HG03103 (cell line): ENCODE measurements at regions not wholly inside any gene's neighbourhood (a gene's known extent, or its start where the extent isn't known, plus 50 kb on each side); places are given as distances from the start of the nearest gene placed in this dataset.

ENCODE experiments used
- ATAC-seq: cut with Tn5 transposase; IDR thresholded peaks from one replicate; pipeline ENCODE4 v1.9.1; 2021; ENCODE audit warnings: low read depth; ENCODE audit not compliant: unreplicated experiment

DNA sequence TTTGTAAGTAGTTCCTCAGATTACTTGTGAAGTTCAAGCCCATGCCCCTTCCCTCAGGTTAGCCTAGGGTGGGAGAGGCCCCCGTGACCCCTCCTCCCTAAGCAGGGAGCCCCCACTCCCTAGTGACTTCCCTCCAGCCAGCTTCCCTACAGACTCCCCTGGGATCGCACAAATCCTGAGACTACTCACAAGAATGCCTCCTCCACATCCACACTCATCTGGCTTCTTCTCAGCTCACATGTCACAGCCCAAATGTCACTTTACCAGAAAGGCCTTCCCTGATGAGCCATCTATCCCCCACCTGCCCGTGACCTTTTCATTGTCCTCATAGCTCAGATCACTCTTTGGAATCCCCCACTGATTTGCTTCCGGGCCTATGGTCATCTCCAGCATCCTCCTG lies 96.7 kb upstream of the ARAP3 start:
- no peak for ATAC-seq

DNA sequence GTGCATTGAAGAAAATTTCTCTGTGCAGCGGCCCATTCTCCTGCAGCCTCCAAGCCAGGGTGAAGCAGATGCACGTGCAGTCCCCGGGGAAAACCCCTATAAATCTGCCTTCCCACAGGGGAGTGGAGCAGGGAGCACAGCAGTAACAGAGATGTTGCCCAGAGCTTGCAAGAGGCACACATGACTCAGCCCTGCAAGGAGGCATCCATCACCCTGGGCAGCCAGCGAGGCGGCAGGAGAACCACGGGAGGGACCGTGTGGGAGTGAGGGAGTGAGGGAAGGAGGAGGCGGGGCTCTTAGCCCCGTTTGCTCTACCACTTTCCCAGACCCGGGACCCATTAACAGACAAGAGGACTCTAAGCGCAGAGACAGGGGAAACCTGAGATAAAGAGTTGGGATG lies 96.2 kb upstream of the ARAP3 start:
- no peak for ATAC-seq

DNA sequence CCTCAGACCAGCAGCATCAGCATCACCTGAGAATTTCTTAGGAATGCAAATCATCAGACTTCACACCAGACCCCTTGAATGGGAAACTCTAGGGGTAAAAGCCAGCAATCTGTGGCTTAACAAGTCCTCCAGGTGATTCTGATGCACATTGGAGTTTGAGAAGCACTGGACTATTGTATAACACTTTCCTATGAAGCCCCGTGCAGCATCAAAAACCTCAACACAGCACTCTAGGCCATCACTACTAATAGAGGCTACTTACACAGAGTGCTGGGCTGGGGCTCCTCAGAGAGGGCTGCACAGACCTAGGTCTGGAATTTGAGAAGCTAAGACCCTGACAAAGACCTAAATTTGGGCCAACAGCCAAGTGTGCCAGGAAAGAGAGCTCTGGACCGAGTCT lies 95.7 kb upstream of the ARAP3 start:
- ATAC-seq, result no peak

DNA sequence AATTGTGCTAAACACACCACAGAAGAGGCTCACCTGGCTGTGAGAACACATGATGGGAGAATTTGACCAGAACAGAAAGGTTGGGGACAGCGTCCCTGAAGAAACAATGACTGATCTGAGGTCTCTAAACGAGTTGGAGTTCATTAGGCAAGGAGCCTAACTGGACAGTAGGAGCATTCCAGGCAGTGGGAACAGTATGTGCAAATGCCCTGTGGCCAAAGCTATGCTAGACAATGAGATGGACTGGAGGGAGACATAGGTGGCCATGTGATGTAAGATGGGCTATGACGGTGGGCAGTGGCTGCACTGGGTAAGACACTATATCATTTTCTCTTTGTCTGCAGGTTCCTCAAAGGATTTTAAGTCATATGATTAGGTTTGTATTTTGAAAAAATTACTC lies 95.1 kb upstream of the ARAP3 start:
- no peak for ATAC-seq

DNA sequence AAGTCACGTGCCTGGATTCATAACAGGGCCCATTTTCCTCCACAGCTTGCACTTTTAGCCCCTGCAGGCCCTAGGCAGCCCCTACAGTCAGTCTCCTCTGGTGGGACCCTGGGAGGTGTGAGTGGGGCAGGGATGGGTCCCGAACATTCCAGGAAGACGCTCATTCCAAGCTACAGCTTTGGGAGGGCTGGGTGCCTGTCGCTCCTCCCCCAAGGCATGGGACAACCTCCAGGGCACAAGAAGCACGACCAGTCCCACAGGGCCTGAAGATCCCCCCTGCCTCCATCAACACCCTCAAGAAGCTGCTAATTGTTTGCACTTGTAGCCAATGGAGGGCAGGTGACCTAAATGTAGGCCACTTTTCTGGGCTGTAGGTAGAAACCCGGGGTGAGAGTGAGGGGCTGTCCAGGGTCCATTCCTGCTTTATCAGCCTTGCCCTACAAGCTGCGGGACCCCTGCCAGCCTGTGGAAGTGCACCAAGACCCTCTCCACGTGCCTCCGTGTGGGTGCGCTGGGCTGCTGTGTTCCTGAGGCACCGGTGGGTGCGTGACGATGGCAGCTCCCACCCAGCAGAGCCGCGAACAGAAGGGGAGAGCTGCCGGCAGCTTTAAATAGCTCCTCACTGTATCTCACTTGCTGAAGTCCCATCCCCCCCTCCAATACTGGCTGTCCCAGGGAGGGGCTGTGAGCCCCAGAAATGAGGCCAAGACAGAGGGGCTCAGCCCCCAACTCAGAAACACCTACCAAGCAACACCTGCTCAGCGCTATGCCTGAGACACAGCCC lies 91.9 kb upstream of the ARAP3 start:
- no peak for ATAC-seq

DNA sequence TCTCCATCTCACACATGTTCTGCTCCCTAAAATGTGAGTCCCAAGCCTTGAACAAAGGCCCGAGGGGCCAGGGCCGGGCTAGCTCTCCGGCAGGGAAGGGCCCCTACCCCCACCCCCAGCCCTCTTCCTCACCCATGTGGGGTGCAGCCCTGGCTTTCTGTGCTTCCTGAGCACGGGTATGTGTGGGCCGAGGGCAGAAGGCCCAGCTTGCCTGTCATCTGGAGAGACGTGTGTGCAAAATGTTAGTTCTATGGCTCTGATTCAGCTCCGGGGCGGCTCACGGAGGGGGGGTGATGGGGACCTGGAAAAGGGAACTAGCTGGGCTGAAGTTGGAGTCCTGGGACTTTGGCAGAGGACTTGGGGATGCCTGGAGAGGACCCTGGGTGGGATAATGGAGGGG lies 90.3 kb upstream of the ARAP3 start:
- ATAC-seq, result no peak

DNA sequence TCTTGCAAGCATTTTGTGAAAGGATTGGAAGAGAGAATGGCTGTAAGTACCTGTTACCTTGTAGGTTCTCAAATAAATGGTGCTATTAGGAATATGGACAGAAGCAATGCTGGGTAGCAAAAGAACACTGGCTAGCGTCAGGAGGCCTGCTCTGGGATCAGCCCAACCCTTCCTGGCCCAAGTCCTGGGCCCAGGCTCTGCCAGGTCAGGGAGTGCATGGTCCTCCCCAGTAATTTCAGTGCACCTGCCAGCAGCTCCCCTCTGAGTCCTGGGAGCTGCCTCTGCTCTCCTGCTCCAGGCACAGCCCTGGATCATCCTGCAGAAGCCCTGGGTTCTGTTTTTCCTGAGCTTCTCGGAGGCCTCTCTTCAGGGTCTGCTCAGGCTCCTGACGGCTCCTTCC lies 89.5 kb upstream of the ARAP3 start:
- ATAC-seq, result no peak

DNA sequence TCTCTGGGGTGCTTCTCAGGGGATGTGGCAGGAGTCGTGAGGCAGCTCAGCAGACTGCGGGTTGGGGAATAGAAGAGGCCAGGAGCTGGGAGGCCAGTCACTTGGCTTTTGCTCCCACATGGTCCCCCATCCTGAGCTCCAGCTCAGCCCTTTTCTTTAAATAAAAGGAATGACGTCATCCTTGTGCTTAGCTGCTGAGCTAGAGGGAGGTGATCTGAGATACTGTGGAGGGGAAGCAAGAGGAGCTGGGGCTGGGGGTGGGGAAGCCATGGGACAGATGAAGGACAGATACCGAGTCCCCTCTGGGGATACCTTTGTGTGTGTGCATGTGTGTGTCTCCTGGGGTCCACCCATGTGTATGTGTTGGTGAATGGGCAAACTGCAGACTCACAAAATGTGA lies 89.0 kb upstream of the ARAP3 start:
- no peak for ATAC-seq

DNA sequence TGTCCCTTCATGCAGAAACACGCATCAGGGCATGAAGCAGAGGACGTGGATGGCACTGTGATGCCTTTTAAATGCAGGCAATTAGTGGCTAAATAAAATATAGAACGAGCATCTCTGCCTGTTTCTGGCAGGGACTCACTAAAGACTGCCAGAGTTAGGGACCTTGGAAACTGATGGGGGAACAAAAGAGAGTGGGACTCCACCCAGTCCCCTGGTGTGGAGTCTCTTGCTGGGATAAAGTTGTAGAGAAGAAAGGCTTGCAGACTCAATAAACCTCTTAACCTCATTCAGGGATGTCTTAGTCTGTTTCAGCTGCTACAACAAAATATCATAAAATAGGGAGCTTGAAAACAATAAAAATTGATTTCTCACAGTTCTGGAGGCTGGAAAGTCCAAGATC lies 87.6 kb upstream of the ARAP3 start:
- no peak for ATAC-seq

DNA sequence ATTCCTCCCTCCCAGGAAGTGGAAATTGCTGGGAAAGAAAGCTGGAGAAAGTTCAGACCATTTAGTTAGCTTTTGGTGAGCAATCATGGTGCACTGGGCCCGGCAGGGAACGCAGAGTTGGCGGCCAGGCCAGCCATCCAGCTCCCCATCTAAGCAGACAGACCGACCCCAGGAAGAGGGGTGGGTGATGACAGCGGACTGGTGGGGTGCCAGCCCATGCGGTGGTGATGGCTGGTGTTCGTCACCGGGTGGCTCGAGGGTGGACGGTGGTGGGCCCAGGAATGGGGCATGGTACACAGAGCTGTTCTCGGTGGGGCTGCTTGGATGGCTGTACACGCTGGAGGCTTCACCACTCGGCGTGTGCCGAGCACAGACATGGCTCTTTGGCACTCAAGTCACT lies 85.6 kb upstream of the ARAP3 start:
- ATAC-seq, result no peak

DNA sequence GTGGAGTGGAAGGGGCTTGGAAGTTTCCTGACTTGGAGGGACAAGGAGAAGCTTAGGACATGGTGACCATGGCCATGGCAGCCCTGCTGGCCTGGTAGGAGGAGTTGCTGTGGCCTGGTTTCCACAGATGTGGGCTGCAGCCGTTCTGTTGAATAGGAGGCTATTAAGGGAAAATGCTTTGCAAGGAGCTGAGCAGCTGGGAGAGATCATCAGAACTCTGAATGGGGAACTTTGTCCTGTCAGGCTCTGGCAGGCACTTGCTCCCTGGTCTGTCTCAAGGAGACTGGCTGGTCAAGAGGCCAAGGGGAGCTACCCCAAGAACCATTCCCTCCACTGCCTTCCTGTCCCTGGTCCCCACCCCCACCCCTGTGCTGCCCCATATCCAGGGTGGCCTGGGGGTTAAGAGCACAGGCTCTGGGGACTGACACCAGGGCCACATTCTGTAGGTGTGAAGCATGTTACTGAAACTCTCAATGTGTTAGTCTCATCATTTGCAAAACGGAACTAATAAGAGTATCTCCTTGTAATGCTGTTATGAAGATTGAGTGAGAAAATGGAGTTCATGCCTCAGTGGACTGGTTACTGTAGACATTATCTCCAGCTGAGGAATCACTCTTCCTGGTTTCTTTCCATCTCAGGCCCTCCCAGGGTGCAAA lies 84.0 kb upstream of the ARAP3 start:
- no peak for ATAC-seq

DNA sequence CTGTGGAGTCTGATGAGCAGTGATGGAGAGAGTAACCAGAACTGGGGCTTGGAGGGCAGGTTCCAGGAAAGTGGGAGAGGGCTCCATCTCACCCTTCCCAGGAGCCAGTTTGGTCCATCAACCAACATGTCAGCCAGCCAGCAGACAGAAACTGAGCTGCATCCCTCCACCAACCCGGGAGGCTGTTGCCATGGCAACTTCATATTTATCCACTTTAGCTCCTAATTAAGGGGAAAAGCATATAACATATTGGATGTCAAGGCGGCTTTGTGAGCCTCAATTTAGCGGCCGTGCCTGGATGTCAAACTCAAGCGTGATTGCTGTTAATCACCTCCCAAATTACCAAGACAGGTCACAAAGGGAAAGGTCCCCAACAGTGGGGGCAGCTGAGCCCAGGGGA lies 81.5 kb upstream of the ARAP3 start:
- ATAC-seq, result no peak

DNA sequence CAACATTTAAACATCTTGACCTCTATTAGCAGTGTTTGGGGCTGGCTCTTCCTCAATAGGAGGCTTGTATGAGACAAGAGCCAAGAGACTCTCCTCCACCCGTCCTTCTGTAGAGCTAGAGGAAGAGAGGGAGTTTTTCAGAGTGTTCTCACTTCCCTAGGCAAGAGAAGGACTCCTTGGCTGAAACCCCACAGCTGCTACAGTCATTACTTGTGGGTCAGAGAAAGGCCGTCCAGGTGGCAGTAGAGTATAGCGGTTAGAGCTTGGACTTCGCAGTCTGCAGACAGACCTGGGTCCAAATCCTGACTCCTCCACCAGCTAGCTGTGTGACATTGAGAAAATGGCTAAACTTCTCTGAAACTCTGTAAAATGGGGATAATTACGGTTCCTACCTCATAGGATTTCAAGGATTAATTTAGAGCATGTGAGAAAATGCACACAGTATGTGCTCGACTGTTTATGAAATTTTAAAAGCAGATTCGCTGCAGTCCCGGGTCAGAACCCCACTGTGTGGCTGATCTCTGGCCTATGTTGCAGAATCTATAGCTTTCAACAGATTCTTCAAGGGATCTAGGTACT lies 80.8 kb upstream of the ARAP3 start:
- ATAC-seq, result no peak

DNA sequence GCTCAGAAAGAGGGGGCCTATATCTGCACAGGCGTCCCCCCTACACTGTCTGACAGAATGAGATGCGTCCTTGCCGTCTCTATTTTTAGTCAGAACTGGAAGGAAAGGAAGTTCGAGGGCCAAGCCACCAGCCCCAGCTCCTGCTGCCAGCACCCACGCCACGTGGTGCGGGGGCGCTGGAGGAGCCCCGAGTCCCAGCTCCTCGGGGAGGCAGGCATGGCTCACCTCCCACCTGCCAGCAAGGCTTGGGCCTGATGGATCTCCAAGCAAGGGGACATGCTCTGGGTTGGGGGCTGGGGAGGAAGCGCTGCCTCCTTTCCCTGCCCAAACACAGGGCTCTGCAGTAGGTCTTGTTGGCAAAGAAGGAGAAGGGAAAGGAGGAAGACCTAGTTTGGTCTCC lies 80.3 kb upstream of the ARAP3 start:
- no peak for ATAC-seq

DNA sequence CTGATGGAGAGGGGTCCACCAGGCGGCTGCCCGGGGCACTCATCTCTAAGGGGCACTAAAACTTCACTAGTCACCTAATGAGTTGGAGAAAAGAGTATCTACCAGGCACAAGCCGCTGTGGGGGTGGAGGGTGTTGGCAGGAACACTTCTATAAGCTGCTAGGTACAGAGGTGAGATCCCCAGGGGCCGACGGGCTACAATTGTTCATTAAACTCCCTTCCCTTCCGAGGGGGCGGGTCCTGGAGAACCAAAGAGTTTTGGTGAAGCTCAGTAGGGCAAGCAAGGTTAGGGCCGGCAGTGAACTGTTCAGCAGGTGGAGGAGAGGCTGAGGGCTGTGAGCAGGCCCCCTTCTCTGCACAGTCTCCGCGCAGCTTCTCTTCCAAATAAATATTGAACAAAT lies 78.7 kb upstream of the ARAP3 start:
- no peak for ATAC-seq

DNA sequence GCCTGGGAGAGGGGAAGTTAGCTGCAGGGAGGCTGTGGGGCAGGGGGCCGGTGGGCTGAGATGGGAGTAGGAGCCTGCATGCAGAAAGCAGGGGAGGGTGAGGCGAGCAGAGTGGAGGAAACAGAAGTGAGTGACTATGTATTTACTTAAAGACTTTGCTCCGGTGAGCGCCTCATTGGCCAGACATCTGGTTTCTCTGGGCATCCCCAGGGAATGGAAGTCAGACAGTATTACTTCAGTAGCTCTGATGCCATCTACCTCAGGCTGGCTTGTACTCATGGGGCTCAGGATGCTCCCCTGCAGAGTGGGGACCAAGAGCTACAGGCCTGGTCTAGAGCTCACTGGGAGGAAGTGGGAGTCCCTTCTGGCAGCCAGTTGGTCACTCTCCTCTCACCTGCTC lies 78.2 kb upstream of the ARAP3 start:
- ATAC-seq, result no peak

DNA sequence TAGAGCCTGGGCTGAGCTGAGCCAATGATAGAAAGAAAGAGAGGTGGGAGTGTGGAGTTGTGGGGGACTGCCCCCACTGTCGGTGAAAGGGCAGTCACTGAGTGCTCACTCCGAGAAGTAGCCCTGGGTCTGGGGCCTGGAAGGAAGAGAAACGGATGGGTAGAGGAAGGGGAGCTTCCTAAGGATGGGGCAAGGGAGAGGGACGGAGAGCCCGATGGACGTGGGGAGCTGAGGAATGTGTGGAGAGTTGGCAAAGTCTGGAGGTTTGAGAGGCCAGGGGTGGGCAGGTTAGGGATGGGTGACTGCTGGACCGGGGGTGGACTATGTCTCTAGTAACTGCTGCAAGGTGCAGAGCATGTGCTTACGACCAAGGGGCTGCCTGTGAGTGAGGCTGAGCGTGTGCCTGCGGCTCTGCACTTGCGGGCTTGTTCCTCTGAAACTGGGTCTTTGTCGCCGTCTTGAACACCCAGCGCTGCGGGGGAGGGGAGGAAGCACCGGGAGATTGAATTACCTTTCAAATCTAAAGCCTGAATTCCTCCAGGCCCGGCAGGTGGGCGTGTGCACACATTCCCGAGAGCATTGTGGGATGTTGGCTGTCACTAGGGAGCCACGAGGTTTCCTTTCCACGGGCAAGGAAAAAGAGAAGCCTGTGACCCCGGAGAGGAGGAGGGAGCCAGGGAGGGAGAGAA lies 76.4 kb upstream of the ARAP3 start:
- ATAC-seq, result no peak

DNA sequence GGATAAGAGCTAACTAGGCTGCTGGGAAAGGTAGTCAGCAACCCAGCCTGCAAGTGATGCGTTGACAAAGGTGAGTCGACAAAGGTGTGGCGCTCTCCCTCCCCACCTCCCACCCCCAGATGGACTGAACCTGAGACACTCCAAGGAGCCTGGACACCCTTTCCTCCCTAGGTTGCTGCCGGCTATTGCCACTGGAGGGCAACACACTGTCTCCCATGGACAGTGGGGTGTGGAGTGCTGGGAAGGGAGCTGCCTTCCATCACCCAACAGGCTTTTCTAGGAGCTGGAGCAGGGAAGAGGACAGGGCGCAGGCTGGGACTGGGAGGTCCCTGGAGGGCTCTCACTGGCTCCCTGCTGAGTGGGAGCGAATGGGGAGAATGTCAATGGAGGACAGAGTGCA lies 75.4 kb upstream of the ARAP3 start:
- no peak for ATAC-seq

DNA sequence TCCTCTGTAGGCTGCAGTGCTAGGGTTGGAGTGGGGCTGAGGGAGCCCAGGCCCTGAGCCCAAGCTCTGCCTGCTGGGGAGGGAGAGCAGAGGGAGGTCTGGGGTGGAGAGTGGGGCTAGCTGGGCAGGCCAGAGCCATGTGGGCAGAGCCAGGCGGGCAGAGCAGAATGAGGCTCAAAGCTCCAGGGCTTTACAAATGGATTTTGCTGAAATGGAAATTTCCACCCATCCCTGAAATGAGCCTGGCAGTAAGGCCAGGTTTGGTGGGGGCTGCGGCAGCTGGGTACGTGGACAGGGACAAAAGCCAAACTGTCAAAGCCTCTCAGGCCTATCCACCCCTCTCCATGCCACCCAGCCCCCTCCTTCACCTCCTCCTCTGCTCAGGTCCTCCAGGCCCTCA lies 74.2 kb upstream of the ARAP3 start:
- no peak for ATAC-seq

DNA sequence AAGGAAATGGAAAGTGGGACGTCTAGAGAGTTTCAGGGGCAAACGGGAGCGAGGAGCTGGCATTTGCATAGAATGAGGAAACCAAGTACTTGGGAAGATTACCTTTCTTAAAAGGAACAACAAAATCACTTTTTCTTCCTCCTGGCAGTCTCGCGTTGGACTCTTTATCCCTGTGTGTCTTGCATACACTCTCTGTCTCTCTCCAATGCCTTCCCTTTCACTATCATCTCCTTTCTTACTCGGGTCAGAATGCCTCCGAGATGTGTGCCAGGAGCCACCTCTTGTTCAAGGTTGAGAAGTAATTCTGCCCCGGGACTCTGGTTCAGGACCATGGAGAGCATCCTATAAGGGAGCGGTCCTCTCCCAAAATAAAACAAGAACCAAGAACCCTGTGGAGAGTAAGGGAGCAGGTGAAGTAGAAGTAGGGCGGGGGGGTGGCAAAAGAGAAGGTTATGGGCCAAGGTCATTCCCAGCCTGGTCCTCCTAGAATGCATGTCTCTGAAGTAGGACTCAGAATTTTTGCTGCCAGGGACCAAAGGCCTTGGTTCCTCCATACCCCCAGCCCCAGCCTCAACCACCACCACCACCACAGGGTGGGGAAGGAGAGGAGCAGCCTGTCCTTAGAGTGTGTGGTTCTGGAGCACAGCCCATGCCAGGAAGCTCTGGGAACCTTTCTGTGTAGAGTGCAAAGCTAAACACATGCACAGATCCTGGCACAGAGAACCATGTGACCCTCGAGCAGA lies 72.1 kb upstream of the ARAP3 start:
- no peak for ATAC-seq
